Loucy (cell line): ENCODE measurements at regions not wholly inside any gene's neighbourhood (a gene's known extent, or its start where the extent isn't known, plus 50 kb on each side); places are given as distances from the start of the nearest gene placed in this dataset.

ENCODE experiments used
- CTCF ChIP-seq: fragments of 200-600 bp; sonication (generic); conservative IDR thresholded peaks from 2 replicates; pipeline ENCODE4 v1.5.1; 2014; ENCODE audit warnings: mild to moderate bottlenecking, antibody characterized with exemption, low read length
- EZH2phosphoT487 ChIP-seq: fragments of 200-600 bp; IDR thresholded peaks from 2 replicates; pipeline ENCODE4 v1.6.1; 2018; ENCODE audit warnings: antibody characterized with exemption, mild to moderate bottlenecking, moderate library complexity, borderline replicate concordance

- TF ChIP-seq CTCF, result no peak
- no peak for TF ChIP-seq EZH2phosphoT487
Observed at GRCh38 chr13:109584844-109585361, 201.5 kb downstream of the IRS2 start.
